H9 (cell line): ENCODE measurements at regions not wholly inside any gene's neighbourhood (a gene's known extent, or its start where the extent isn't known, plus 50 kb on each side); places are given as distances from the start of the nearest gene placed in this dataset.

Experiments used
- DNase-seq: peaks from one replicate; pipeline ENCODE4 v3.0.0-alpha.2; 2017
- H2AFZ ChIP-seq: one replicate; pipeline ENCODE4 v1.6.1; 2013; ENCODE audit warnings: mild to moderate bottlenecking, low read length, control low read depth, moderate library complexity
- H2AK5ac ChIP-seq: 2 replicates; pipeline ENCODE4 v1.6.1; 2013; ENCODE audit warnings: low read length, control low read depth, mixed read lengths; ENCODE audit not compliant: insufficient read length
- H2BK120ac ChIP-seq: one replicate; pipeline ENCODE4 v1.6.1; 2013; ENCODE audit warnings: low read depth, mild to moderate bottlenecking, low read length, control low read depth, inconsistent platforms; ENCODE audit not compliant: poor library complexity, severe bottlenecking
- H2BK12ac ChIP-seq: 2 replicates; pipeline ENCODE4 v1.6.1; 2013; ENCODE audit warnings: low read length, control low read depth, mixed read lengths, low read depth; ENCODE audit not compliant: insufficient read length
- H2BK15ac ChIP-seq: 2 replicates; pipeline ENCODE4 v1.6.1; 2013; ENCODE audit warnings: low read depth, low read length, control low read depth
- H2BK20ac ChIP-seq: one replicate; pipeline ENCODE4 v1.6.1; 2013; ENCODE audit warnings: low read depth, mild to moderate bottlenecking, low read length, control low read depth, inconsistent platforms; ENCODE audit not compliant: poor library complexity, severe bottlenecking
- H2BK5ac ChIP-seq: 2 replicates; pipeline ENCODE4 v1.6.1; 2013; ENCODE audit warnings: low read length, control low read depth, mixed read lengths; ENCODE audit not compliant: insufficient read length
- H3K14ac ChIP-seq: 2 replicates; pipeline ENCODE4 v1.6.1; 2013; ENCODE audit warnings: low read length, control low read depth; ENCODE audit not compliant: insufficient read depth
- H3K18ac ChIP-seq: 2 replicates; pipeline ENCODE4 v1.6.1; 2013; ENCODE audit warnings: low read depth, mild to moderate bottlenecking, mixed read lengths, low read length, control low read depth; ENCODE audit not compliant: insufficient read length
- H3K23ac ChIP-seq: 2 replicates; pipeline ENCODE4 v1.6.1; 2013; ENCODE audit warnings: low read length, control low read depth, mixed read lengths, low read depth; ENCODE audit not compliant: insufficient read length
- H3K23me2 ChIP-seq: 2 replicates; pipeline ENCODE4 v1.6.1; 2013; ENCODE audit warnings: low read depth, mild to moderate bottlenecking, mixed read lengths, low read length, control low read depth; ENCODE audit not compliant: insufficient read length, poor library complexity, severe bottlenecking
- H3K27ac ChIP-seq: 2 replicates; pipeline ENCODE4 v1.5.1; 2013; ENCODE audit warnings: low read length, control low read depth, mixed read lengths, low read depth; ENCODE audit not compliant: insufficient read length
- H3K27me3 ChIP-seq: 2 replicates; pipeline ENCODE4 v1.6.1; 2013; ENCODE audit warnings: low read length, control low read depth, inconsistent platforms; ENCODE audit not compliant: insufficient read depth
- H3K4ac ChIP-seq: 2 replicates; pipeline ENCODE4 v1.6.1; 2013; ENCODE audit warnings: low read depth, mild to moderate bottlenecking, control low read depth, inconsistent platforms, low read length, moderate library complexity
- H3K4me1 ChIP-seq: 2 replicates; pipeline ENCODE4 v1.6.1; 2013; ENCODE audit warnings: low read length, control low read depth, inconsistent platforms; ENCODE audit not compliant: insufficient read depth
- H3K4me2 ChIP-seq: 2 replicates; pipeline ENCODE4 v1.6.1; 2013; ENCODE audit warnings: low read length, control low read depth, mixed read lengths; ENCODE audit not compliant: insufficient read length, insufficient read depth
- H3K56ac ChIP-seq: 2 replicates; pipeline ENCODE4 v1.6.1; 2013; ENCODE audit warnings: low read depth, mild to moderate bottlenecking, mixed read lengths, low read length, control low read depth; ENCODE audit not compliant: insufficient read length
- H3K79me1 ChIP-seq: 2 replicates; pipeline ENCODE4 v1.6.1; 2013; ENCODE audit warnings: low read depth, mild to moderate bottlenecking, moderate library complexity, low read length, control low read depth, inconsistent platforms; ENCODE audit not compliant: insufficient read depth, poor library complexity, severe bottlenecking
- H3K79me2 ChIP-seq: 2 replicates; pipeline ENCODE4 v1.6.1; 2013; ENCODE audit warnings: low read length, control low read depth, inconsistent platforms; ENCODE audit not compliant: insufficient read depth
- H3K9ac ChIP-seq: 2 replicates; pipeline ENCODE4 v1.6.1; 2013; ENCODE audit warnings: low read length, control low read depth, mixed read lengths; ENCODE audit not compliant: insufficient read length; ENCODE audit errors: extremely low read depth
- H3K9me3 ChIP-seq: one replicate; pipeline ENCODE4 v1.6.1; 2013; ENCODE audit warnings: low read depth, low read length, inconsistent platforms; ENCODE audit not compliant: control insufficient read depth
- H3T11ph ChIP-seq: one replicate; pipeline ENCODE4 v1.6.1; 2013; ENCODE audit warnings: mild to moderate bottlenecking, low read length, control low read depth, inconsistent platforms
- H4K20me1 ChIP-seq: one replicate; pipeline ENCODE4 v1.6.1; 2013; ENCODE audit not compliant: control insufficient read depth, insufficient read length, insufficient read depth
- H4K5ac ChIP-seq: 2 replicates; pipeline ENCODE4 v1.6.1; 2013; ENCODE audit warnings: low read depth, mild to moderate bottlenecking, mixed read lengths, low read length, control low read depth; ENCODE audit not compliant: insufficient read length
- H4K8ac ChIP-seq: replicated peaks from 2 replicates; pipeline ENCODE4 v1.6.1; 2013; ENCODE audit warnings: low read length, control low read depth, mixed read lengths, low read depth; ENCODE audit not compliant: insufficient read length
- H4K91ac ChIP-seq: 2 replicates; pipeline ENCODE4 v1.6.1; 2013; ENCODE audit warnings: low read depth, mild to moderate bottlenecking, moderate library complexity, mixed read lengths, low read length, control low read depth; ENCODE audit not compliant: insufficient read length
- H3K27ac Mint-ChIP-seq, 3 experiments: 2 replicates in 2 of 3; 3 replicates in 1 of 3; pipeline ENCODE4 v1.8.0; 2020 to 2021; ENCODE audit warnings: mixed read lengths in 3 of 3, mild to moderate bottlenecking in 1 of 3, moderate library complexity in 1 of 3
- H3K27me3 Mint-ChIP-seq: 2 replicates; pipeline ENCODE4 v1.8.0; 2021; ENCODE audit warnings: low read depth, mild to moderate bottlenecking, moderate library complexity, mixed read lengths
- H3K36me3 Mint-ChIP-seq, 3 experiments: 2 replicates in 2 of 3; 3 replicates in 1 of 3; pipeline ENCODE4 v1.8.0; 2020 to 2021; ENCODE audit warnings: low read depth in 3 of 3, mixed read lengths in 3 of 3; ENCODE audit not compliant: insufficient read depth in 1 of 3
- H3K4me1 Mint-ChIP-seq, 2 experiments: 2 replicates each; pipeline ENCODE4 v1.8.0; 2020; ENCODE audit warnings: mixed read lengths in 2 of 2
- H3K4me3 Mint-ChIP-seq, 2 experiments: 2 replicates in 1 of 2; 3 replicates in 1 of 2; pipeline ENCODE4 v1.8.0; 2020 to 2021; ENCODE audit warnings: mild to moderate bottlenecking in 2 of 2, mixed read lengths in 2 of 2, moderate library complexity in 1 of 2
- H3K9me3 Mint-ChIP-seq, 2 experiments: 2 replicates in 1 of 2; 3 replicates in 1 of 2; pipeline ENCODE4 v1.8.0; 2020; ENCODE audit warnings: mild to moderate bottlenecking in 2 of 2, mixed read lengths in 2 of 2, moderate library complexity in 1 of 2
- CTCF ChIP-seq: fragments of 200-600 bp; sonication (generic); conservative IDR thresholded peaks from 3 replicates; pipeline ENCODE4 v1.8.0; 2021; ENCODE audit warnings: antibody characterized with exemption, mild to moderate bottlenecking

GRCh38 chr3:66923969-66924368 lies 74.1 kb upstream of the KBTBD8 start:
- Histone ChIP-seq H4K5ac (no peak overlapping the region), H3K27ac (no peak overlapping the region), H2BK15ac (no peak overlapping the region), H2BK20ac (no peak overlapping the region), H3K56ac (no peak overlapping the region), H2BK12ac (no peak overlapping the region), H4K91ac (no peak overlapping the region), H3K4ac (no peak overlapping the region), H3K79me2 (no peaks in the 10 kb centered on the region), H3K18ac (no peak overlapping the region), H3K23me2 (no peaks in the 10 kb centered on the region), H2BK5ac (no peak overlapping the region), H3K14ac (no peak overlapping the region), H3K4me1 (no peaks in the 10 kb centered on the region), H4K20me1 (no peaks in the 10 kb centered on the region), H4K8ac (no peak overlapping the region), H3K27me3 (no peaks in the 10 kb centered on the region), H2BK120ac (no peak overlapping the region), H3K79me1 (no peaks in the 10 kb centered on the region), H2AK5ac (no peak overlapping the region), H2AFZ (no peak overlapping the region), H3T11ph (no peak overlapping the region), H3K23ac (no peak overlapping the region), H3K4me2 (no peak overlapping the region), H3K9ac (no peak overlapping the region), H3K9me3 (no peaks in the 10 kb centered on the region)
- Mint-ChIP-seq H3K4me3 (no peak overlapping the region), H3K4me1 (peaks cover 11 to 19% of the 10 kb centered on the region in 2 experiments), H3K27me3 (no peaks in the 10 kb centered on the region), H3K27ac (no peak overlapping the region; a peak in 1 of 7 replicates), H3K9me3 (no peaks in the 10 kb centered on the region; a peak in 1 of 5 replicates), H3K36me3 (no peaks in the 10 kb centered on the region)
- no peak for TF ChIP-seq CTCF
- DNase-seq, result no peak
